ENCODE measurements at regions not wholly inside any gene's neighbourhood (a gene's known extent, or its start where the extent isn't known, plus 50 kb on each side); places are given as distances from the start of the nearest gene placed in this dataset.

GRCh38 chr10:78718032-78718572 lies 350.7 kb upstream of the ZMIZ1 start:
- no peak overlapping the region for H3K27ac ChIP-seq (ENCODE audit: low read depth)
- no peaks in the 10 kb centered on the region for H3K36me3 ChIP-seq (ENCODE audit: insufficient read depth)
- DNase-seq (ENCODE audit: extremely low spot score) = no peak
- WGBS = 40% methylated on average over 2 of the region's 2 CpGs
- H3K4me3 ChIP-seq (ENCODE audit: low read depth, low read length) = no peak overlapping the region
- H3K4me1 ChIP-seq (ENCODE audit: insufficient read depth) = no peaks in the 10 kb centered on the region

GRCh38 chr10:78719276-78719675 lies 349.5 kb upstream of the ZMIZ1 start:
- WGBS = 84% methylated on average over 10 of the region's 10 CpGs
- Histone ChIP-seq H3K27ac (ENCODE audit: low read depth) (no peak overlapping the region), H3K4me1 (ENCODE audit: insufficient read depth) (no peaks in the 10 kb centered on the region), H3K4me3 (ENCODE audit: low read depth, low read length) (no peak overlapping the region), H3K36me3 (ENCODE audit: insufficient read depth) (no peaks in the 10 kb centered on the region)
- no peak for DNase-seq (ENCODE audit: extremely low spot score)

GRCh38 chr10:78720091-78720490 lies 348.7 kb upstream of the ZMIZ1 start:
- Histone ChIP-seq H3K4me3 (ENCODE audit: low read depth, low read length) (no peak overlapping the region), H3K4me1 (ENCODE audit: insufficient read depth) (no peaks in the 10 kb centered on the region), H3K27ac (ENCODE audit: low read depth) (no peak overlapping the region), H3K36me3 (ENCODE audit: insufficient read depth) (no peaks in the 10 kb centered on the region)
- no peak for DNase-seq (ENCODE audit: extremely low spot score)
- WGBS = 78% methylated on average over 6 of the region's 6 CpGs

- 95% methylated on average over 1 of the region's 1 CpG for WGBS
- Histone ChIP-seq H3K27ac (ENCODE audit: low read depth) (no peak overlapping the region), H3K4me1 (ENCODE audit: insufficient read depth) (no peaks in the 10 kb centered on the region), H3K36me3 (ENCODE audit: insufficient read depth) (no peaks in the 10 kb centered on the region), H3K4me3 (ENCODE audit: low read depth, low read length) (no peak overlapping the region)
- no peak for DNase-seq (ENCODE audit: extremely low spot score)
Observed at GRCh38 chr10:78721231-78721630, 347.5 kb upstream of the ZMIZ1 start.

- H3K4me1 ChIP-seq (ENCODE audit: insufficient read depth) = no peaks in the 10 kb centered on the region
- no peak for DNase-seq (ENCODE audit: extremely low spot score)
- no peaks in the 10 kb centered on the region for H3K36me3 ChIP-seq (ENCODE audit: insufficient read depth)
- 97% methylated on average over 4 of the region's 4 CpGs for WGBS
- no peak overlapping the region for H3K4me3 ChIP-seq (ENCODE audit: low read depth, low read length)
- H3K27ac ChIP-seq (ENCODE audit: low read depth) = no peak overlapping the region
Observed at GRCh38 chr10:78724846-78725245, 343.9 kb upstream of the ZMIZ1 start.

- Histone ChIP-seq H3K36me3 (ENCODE audit: insufficient read depth) (no peaks in the 10 kb centered on the region), H3K4me1 (ENCODE audit: insufficient read depth) (no peaks in the 10 kb centered on the region), H3K4me3 (ENCODE audit: low read depth, low read length) (no peak overlapping the region), H3K27ac (ENCODE audit: low read depth) (no peak overlapping the region)
- DNase-seq (ENCODE audit: extremely low spot score) = no peak
- 94% methylated on average over 3 of the region's 3 CpGs for WGBS
Observed at GRCh38 chr10:78726171-78726570, 342.6 kb upstream of the ZMIZ1 start.

GRCh38 chr10:78727251-78727650 lies 341.5 kb upstream of the ZMIZ1 start:
- Histone ChIP-seq H3K4me3 (ENCODE audit: low read depth, low read length) (no peak overlapping the region), H3K4me1 (ENCODE audit: insufficient read depth) (no peaks in the 10 kb centered on the region), H3K36me3 (ENCODE audit: insufficient read depth) (no peaks in the 10 kb centered on the region), H3K27ac (ENCODE audit: low read depth) (no peak overlapping the region)
- no peak for DNase-seq (ENCODE audit: extremely low spot score)
- 98% methylated on average over 2 of the region's 2 CpGs for WGBS

GRCh38 chr10:78727728-78728127 lies 341.0 kb upstream of the ZMIZ1 start:
- Histone ChIP-seq H3K27ac (ENCODE audit: low read depth) (no peak overlapping the region), H3K4me3 (ENCODE audit: low read depth, low read length) (no peak overlapping the region)
- WGBS = 49% methylated on average over 3 of the region's 3 CpGs

GRCh38 chr10:78728176-78728575 lies 340.6 kb upstream of the ZMIZ1 start:
- H3K4me3 ChIP-seq (ENCODE audit: low read depth, low read length) = no peak overlapping the region
- DNase-seq (ENCODE audit: extremely low spot score) = no peak
- 92% methylated on average over 2 of the region's 2 CpGs for WGBS
- H3K4me1 ChIP-seq (ENCODE audit: insufficient read depth) = no peaks in the 10 kb centered on the region
- no peaks in the 10 kb centered on the region for H3K36me3 ChIP-seq (ENCODE audit: insufficient read depth)
- no peak overlapping the region for H3K27ac ChIP-seq (ENCODE audit: low read depth)

More at GRCh38 chr10:78727728-78728127, 341.0 kb upstream of the ZMIZ1 start:
- no peaks in the 10 kb centered on the region for H3K36me3 ChIP-seq (ENCODE audit: insufficient read depth)
- H3K4me1 ChIP-seq (ENCODE audit: insufficient read depth) = no peaks in the 10 kb centered on the region
- DNase-seq (ENCODE audit: extremely low spot score) = no peak

- no peak for DNase-seq (ENCODE audit: extremely low spot score)
- 96% methylated on average over 8 of the region's 8 CpGs for WGBS
- Histone ChIP-seq H3K27ac (ENCODE audit: low read depth) (no peak overlapping the region), H3K36me3 (ENCODE audit: insufficient read depth) (no peaks in the 10 kb centered on the region), H3K4me3 (ENCODE audit: low read depth, low read length) (no peak overlapping the region), H3K4me1 (ENCODE audit: insufficient read depth) (no peaks in the 10 kb centered on the region)
Observed at GRCh38 chr10:78729366-78729765, 339.4 kb upstream of the ZMIZ1 start.

- WGBS = 79% methylated on average over 2 of the region's 2 CpGs
- Histone ChIP-seq H3K4me1 (ENCODE audit: insufficient read depth) (no peaks in the 10 kb centered on the region), H3K27ac (ENCODE audit: low read depth) (no peak overlapping the region), H3K4me3 (ENCODE audit: low read depth, low read length) (no peak overlapping the region), H3K36me3 (ENCODE audit: insufficient read depth) (no peaks in the 10 kb centered on the region)
- no peak for DNase-seq (ENCODE audit: extremely low spot score)
Observed at GRCh38 chr10:78729800-78730199, 339.0 kb upstream of the ZMIZ1 start.

GRCh38 chr10:78730754-78731153 lies 338.0 kb upstream of the ZMIZ1 start:
- DNase-seq (ENCODE audit: extremely low spot score) = no peak
- H3K27ac ChIP-seq (ENCODE audit: low read depth) = no peak overlapping the region
- H3K4me1 ChIP-seq (ENCODE audit: insufficient read depth) = no peaks in the 10 kb centered on the region
- 89% methylated on average over 8 of the region's 8 CpGs for WGBS
- no peak overlapping the region for H3K4me3 ChIP-seq (ENCODE audit: low read depth, low read length)
- no peaks in the 10 kb centered on the region for H3K36me3 ChIP-seq (ENCODE audit: insufficient read depth)

- Histone ChIP-seq H3K4me1 (ENCODE audit: insufficient read depth) (no peaks in the 10 kb centered on the region), H3K36me3 (ENCODE audit: insufficient read depth) (no peaks in the 10 kb centered on the region), H3K4me3 (ENCODE audit: low read depth, low read length) (no peak overlapping the region), H3K27ac (ENCODE audit: low read depth) (no peak overlapping the region)
- DNase-seq (ENCODE audit: extremely low spot score) = no peak
- 97% methylated on average over 3 of the region's 3 CpGs for WGBS
Observed at GRCh38 chr10:78731675-78732074, 337.1 kb upstream of the ZMIZ1 start.

- Histone ChIP-seq H3K4me1 (ENCODE audit: insufficient read depth) (no peaks in the 10 kb centered on the region), H3K36me3 (ENCODE audit: insufficient read depth) (no peaks in the 10 kb centered on the region), H3K4me3 (ENCODE audit: low read depth, low read length) (no peak overlapping the region), H3K27ac (ENCODE audit: low read depth) (no peak overlapping the region)
- 96% methylated on average over 8 of the region's 8 CpGs for WGBS
- DNase-seq (ENCODE audit: extremely low spot score) = no peak
Observed at GRCh38 chr10:78732381-78732780, 336.4 kb upstream of the ZMIZ1 start.
